ENCODE measurements at regions not wholly inside any gene's neighbourhood (a gene's known extent, or its start where the extent isn't known, plus 50 kb on each side); places are given as distances from the start of the nearest gene placed in this dataset.

- SMC1A ChIA-PET (ENCODE audit: uncharacterized antibody, unreplicated experiment) = no interaction called here
- no TSS peak for BruUV-seq (replicated peaks)
- no peak for DNase-seq (ENCODE audit: low read depth, low spot score)
- 0% methylated on average over 1 of the region's 1 CpG for WGBS (ENCODE audit: insufficient coverage, insufficient replicate concordance, low lambda C conversion rate, missing lambda C conversion rate)
- Histone ChIP-seq H3K79me2 (ENCODE audit: control insufficient read depth, insufficient read depth, low read length) (no peaks in the 10 kb centered on the region), H3K27ac (ENCODE audit: control insufficient read depth, insufficient read depth) (no peak overlapping the region), H3K36me3 (ENCODE audit: control insufficient read depth in 2 of 2, insufficient read depth in 2 of 2, low read length in 1 of 2) (no peaks in the 10 kb centered on the region), H3K4me3 (no peak overlapping the region), H3K27me3 (replicated peaks in 1 of 2; ENCODE audit: control insufficient read depth in 2 of 2, insufficient read depth in 2 of 2, low read length in 1 of 2) (no peaks in the 10 kb centered on the region), H3K4me2 (ENCODE audit: control insufficient read depth, insufficient read depth) (no peak overlapping the region), H3K9ac (ENCODE audit: control insufficient read depth, insufficient read depth, low read length) (no peak overlapping the region), H2AFZ (ENCODE audit: control insufficient read depth, low read depth, low read length) (no peak overlapping the region), H3K9me3 (replicated peaks; ENCODE audit: control insufficient read depth, insufficient read depth, low read length) (no peaks in the 10 kb centered on the region), H4K20me1 (ENCODE audit: control insufficient read depth, insufficient read depth) (no peaks in the 10 kb centered on the region), H3K4me1 (ENCODE audit: control insufficient read depth, insufficient read depth, low read length) (no peaks in the 10 kb centered on the region)
- RAD21 ChIA-PET (ENCODE audit: unreplicated experiment) = no interaction called here
- CTCF ChIA-PET = interaction anchor here (0.6 to 1.5 kb wide), 3 partner anchors 8 to 797 kb away, joined by 3 read pairs; no protein-coding TSS in a partner anchor
- intact Hi-C loops (cut with micrococcal nuclease; ENCODE audit: unreplicated experiment) = no loop called here
- no peak for ATAC-seq
- FAIRE-seq = no peak
- TF ChIP-seq LARP7 (IDR thresholded peaks at IDR 0.05) (no peak), SREBF1 (IDR thresholded peaks at IDR 0.05; ENCODE audit: low read length) (no peak), SUZ12 (IDR thresholded peaks at IDR 0.05; ENCODE audit: unreplicated experiment) (no peak), JUND (IDR thresholded peaks at IDR 0.05; ENCODE audit: low read depth, low read length) (no peak), NR2F1 (conservative IDR thresholded peaks at IDR 0.05) (no peak), HDAC6 (IDR thresholded peaks at IDR 0.05; ENCODE audit: unreplicated experiment) (no peak)
- TF ChIP-seq, protein P1, sequence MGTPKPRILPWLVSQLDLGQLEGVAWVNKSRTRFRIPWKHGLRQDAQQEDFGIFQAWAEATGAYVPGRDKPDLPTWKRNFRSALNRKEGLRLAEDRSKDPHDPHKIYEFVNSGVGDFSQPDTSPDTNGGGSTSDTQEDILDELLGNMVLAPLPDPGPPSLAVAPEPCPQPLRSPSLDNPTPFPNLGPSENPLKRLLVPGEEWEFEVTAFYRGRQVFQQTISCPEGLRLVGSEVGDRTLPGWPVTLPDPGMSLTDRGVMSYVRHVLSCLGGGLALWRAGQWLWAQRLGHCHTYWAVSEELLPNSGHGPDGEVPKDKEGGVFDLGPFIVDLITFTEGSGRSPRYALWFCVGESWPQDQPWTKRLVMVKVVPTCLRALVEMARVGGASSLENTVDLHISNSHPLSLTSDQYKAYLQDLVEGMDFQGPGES (IDR thresholded peaks at IDR 0.05) = no peak
- TF ChIP-seq, protein P2, sequence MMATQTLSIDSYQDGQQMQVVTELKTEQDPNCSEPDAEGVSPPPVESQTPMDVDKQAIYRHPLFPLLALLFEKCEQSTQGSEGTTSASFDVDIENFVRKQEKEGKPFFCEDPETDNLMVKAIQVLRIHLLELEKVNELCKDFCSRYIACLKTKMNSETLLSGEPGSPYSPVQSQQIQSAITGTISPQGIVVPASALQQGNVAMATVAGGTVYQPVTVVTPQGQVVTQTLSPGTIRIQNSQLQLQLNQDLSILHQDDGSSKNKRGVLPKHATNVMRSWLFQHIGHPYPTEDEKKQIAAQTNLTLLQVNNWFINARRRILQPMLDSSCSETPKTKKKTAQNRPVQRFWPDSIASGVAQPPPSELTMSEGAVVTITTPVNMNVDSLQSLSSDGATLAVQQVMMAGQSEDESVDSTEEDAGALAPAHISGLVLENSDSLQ (IDR thresholded peaks at IDR 0.05) = no peak
- TF ChIP-seq, protein P3, sequence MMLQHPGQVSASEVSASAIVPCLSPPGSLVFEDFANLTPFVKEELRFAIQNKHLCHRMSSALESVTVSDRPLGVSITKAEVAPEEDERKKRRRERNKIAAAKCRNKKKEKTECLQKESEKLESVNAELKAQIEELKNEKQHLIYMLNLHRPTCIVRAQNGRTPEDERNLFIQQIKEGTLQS (IDR thresholded peaks at IDR 0.05; ENCODE audit: borderline replicate concordance, extremely low read depth, low read depth, low read length) = no peak
- TF ChIP-seq, protein P4, sequence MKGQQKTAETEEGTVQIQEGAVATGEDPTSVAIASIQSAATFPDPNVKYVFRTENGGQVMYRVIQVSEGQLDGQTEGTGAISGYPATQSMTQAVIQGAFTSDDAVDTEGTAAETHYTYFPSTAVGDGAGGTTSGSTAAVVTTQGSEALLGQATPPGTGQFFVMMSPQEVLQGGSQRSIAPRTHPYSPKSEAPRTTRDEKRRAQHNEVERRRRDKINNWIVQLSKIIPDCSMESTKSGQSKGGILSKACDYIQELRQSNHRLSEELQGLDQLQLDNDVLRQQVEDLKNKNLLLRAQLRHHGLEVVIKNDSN (IDR thresholded peaks at IDR 0.05; ENCODE audit: borderline replicate concordance, extremely low read length, insufficient read depth, low read depth, low read length) = no peak
- POLR2A ChIA-PET = no interaction called here
- in situ Hi-C loops (cut with MboI) = no loop called here
These were observed 1208.3 kb upstream of the B3GALT2 start for GRCh38 chr1:194394676-194395075.
